Astrocyte of the cerebellum (primary cell): ENCODE measurements at regions not wholly inside any gene's neighbourhood (a gene's known extent, or its start where the extent isn't known, plus 50 kb on each side); places are given as distances from the start of the nearest gene placed in this dataset.

Experiments
- DNase-seq: peaks from one replicate; pipeline ENCODE4 v3.0.0-alpha.2; 2011; ENCODE audit warnings: low read depth
- H3K4me3 ChIP-seq: 2 replicates; pipeline ENCODE4 v1.5.1; 2011; ENCODE audit warnings: mild to moderate bottlenecking, low read depth, low read length, moderate library complexity
- CTCF ChIP-seq: IDR thresholded peaks from 2 replicates; pipeline ENCODE4 v1.5.1; 2012; ENCODE audit warnings: low read length, low read depth, moderate library complexity, mild to moderate bottlenecking; ENCODE audit errors: missing control alignments
- in situ Hi-C: cut with HindIII; loops from 2 replicates; pipeline ENCODE4 v1.10.0; 2017; ENCODE audit warnings: low sequenced_read_pairs

- H3K4me3 ChIP-seq = no peak overlapping the region
- TF ChIP-seq CTCF = no peak
- no peak for DNase-seq
- in situ Hi-C loops = loop anchor here (5.0 kb wide), 2 partner anchors 32 to 92 kb away; no protein-coding TSS in a partner anchor
These were observed 137.9 kb upstream of the F3 start for GRCh38 chr1:94679332-94680038.

GRCh38 chr1:94678202-94678848 is 136.8 kb upstream of the F3 start:
- H3K4me3 ChIP-seq = no peak overlapping the region
- in situ Hi-C loops = no loop called here
- no peak for DNase-seq
- no peak for TF ChIP-seq CTCF

GRCh38 chr1:94677714-94678113 is 136.2 kb upstream of the F3 start:
- in situ Hi-C loops = no loop called here
- H3K4me3 ChIP-seq = no peak overlapping the region
- TF ChIP-seq CTCF = no peak
- no peak for DNase-seq

- H3K4me3 ChIP-seq = no peak overlapping the region
- DNase-seq = no peak
- TF ChIP-seq CTCF = no peak
- in situ Hi-C loops = no loop called here
These were observed 135.5 kb upstream of the F3 start for GRCh38 chr1:94677087-94677486.

- no peak for DNase-seq
- TF ChIP-seq CTCF = no peak
- no peak overlapping the region for H3K4me3 ChIP-seq
- in situ Hi-C loops = no loop called here
These were observed 135.1 kb upstream of the F3 start for GRCh38 chr1:94676686-94677085.

GRCh38 chr1:94675373-94675772 is 133.8 kb upstream of the F3 start:
- TF ChIP-seq CTCF = no peak
- no peak overlapping the region for H3K4me3 ChIP-seq
- in situ Hi-C loops = no loop called here
- peak; percentile 49 for DNase-seq
